ENCODE measurements at regions not wholly inside any gene's neighbourhood (a gene's known extent, or its start where the extent isn't known, plus 50 kb on each side); places are given as distances from the start of the nearest gene placed in this dataset.

- WGBS, 2 experiments (ENCODE audit: low coverage in 1 of 2, low lambda C conversion rate in 2 of 2, missing lambda C conversion rate in 2 of 2) = 24 to 32% methylated on average over 2 of the region's 2 CpGs
Measured at GRCh38 chr6:96276305-96276704, 245.3 kb upstream of the UFL1 start.

GRCh38 chr6:96276856-96277255, 244.8 kb upstream of the UFL1 start:
- Histone ChIP-seq H3K4me1 (ENCODE audit: insufficient read depth) (no peaks in the 10 kb centered on the region), H3K9me3 (ENCODE audit: low read depth) (no peaks in the 10 kb centered on the region), H3F3A (ENCODE audit: insufficient read depth) (no peaks in the 10 kb centered on the region), H3K4me2 (ENCODE audit: unreplicated experiment) (no peak overlapping the region), H3K36me3 (ENCODE audit: low read depth) (no peaks in the 10 kb centered on the region), H3K9ac (no peak overlapping the region), H3K27me3 (replicated peaks; ENCODE audit: insufficient read depth) (no peaks in the 10 kb centered on the region), H2AFZ (no peak overlapping the region), H3K9me2 (ENCODE audit: insufficient read depth) (no peaks in the 10 kb centered on the region), H3K4me3 (no peak overlapping the region), H3K79me2 (ENCODE audit: insufficient read depth) (no peaks in the 10 kb centered on the region), H3K27ac (no peak overlapping the region), H4K20me1 (ENCODE audit: insufficient read depth) (no peaks in the 10 kb centered on the region)
- DNase-seq = no peak
- in situ Hi-C loops (cut with MboI) = no loop called here
- TF ChIP-seq EZH2 (IDR thresholded peaks at IDR 0.05; ENCODE audit: insufficient read depth, poor library complexity, severe bottlenecking) = no peak
- no peak for TF ChIP-seq EZH2phosphoT487 (IDR thresholded peaks at IDR 0.05; ENCODE audit: insufficient read depth, low read depth)

More at GRCh38 chr6:96276305-96276704, 245.3 kb upstream of the UFL1 start:
- Histone ChIP-seq H3K4me3 (no peak overlapping the region), H3K4me2 (ENCODE audit: unreplicated experiment) (no peak overlapping the region), H3K9ac (no peak overlapping the region), H3K79me2 (ENCODE audit: insufficient read depth) (no peaks in the 10 kb centered on the region), H3K27me3 (replicated peaks; ENCODE audit: insufficient read depth) (no peaks in the 10 kb centered on the region), H3K27ac (no peak overlapping the region), H3F3A (ENCODE audit: insufficient read depth) (no peaks in the 10 kb centered on the region), H3K9me2 (ENCODE audit: insufficient read depth) (no peaks in the 10 kb centered on the region), H3K36me3 (ENCODE audit: low read depth) (no peaks in the 10 kb centered on the region), H4K20me1 (ENCODE audit: insufficient read depth) (no peaks in the 10 kb centered on the region), H3K9me3 (ENCODE audit: low read depth) (no peaks in the 10 kb centered on the region), H3K4me1 (ENCODE audit: insufficient read depth) (no peaks in the 10 kb centered on the region), H2AFZ (no peak overlapping the region)
- no peak for TF ChIP-seq EZH2phosphoT487 (IDR thresholded peaks at IDR 0.05; ENCODE audit: insufficient read depth, low read depth)
- TF ChIP-seq EZH2 (IDR thresholded peaks at IDR 0.05; ENCODE audit: insufficient read depth, poor library complexity, severe bottlenecking) = no peak
- DNase-seq = no peak
- in situ Hi-C loops (cut with MboI) = no loop called here

- Histone ChIP-seq H3K79me2 (ENCODE audit: insufficient read depth) (no peaks in the 10 kb centered on the region), H3K4me2 (ENCODE audit: unreplicated experiment) (no peak overlapping the region), H3K9ac (no peak overlapping the region), H3K9me2 (ENCODE audit: insufficient read depth) (no peaks in the 10 kb centered on the region), H3F3A (ENCODE audit: insufficient read depth) (no peaks in the 10 kb centered on the region), H3K27ac (no peak overlapping the region), H3K4me1 (ENCODE audit: insufficient read depth) (no peaks in the 10 kb centered on the region), H3K4me3 (no peak overlapping the region), H2AFZ (no peak overlapping the region), H3K36me3 (ENCODE audit: low read depth) (no peaks in the 10 kb centered on the region), H3K27me3 (replicated peaks; ENCODE audit: insufficient read depth) (no peaks in the 10 kb centered on the region), H3K9me3 (ENCODE audit: low read depth) (no peaks in the 10 kb centered on the region), H4K20me1 (ENCODE audit: insufficient read depth) (no peaks in the 10 kb centered on the region)
- in situ Hi-C loops (cut with MboI) = no loop called here
- WGBS, 2 experiments (ENCODE audit: low coverage in 1 of 2, low lambda C conversion rate in 2 of 2, missing lambda C conversion rate in 2 of 2) = 35 to 52% methylated on average over 1 of the region's 1 CpG
- TF ChIP-seq EZH2 (IDR thresholded peaks at IDR 0.05; ENCODE audit: insufficient read depth, poor library complexity, severe bottlenecking) = no peak
- TF ChIP-seq EZH2phosphoT487 (IDR thresholded peaks at IDR 0.05; ENCODE audit: insufficient read depth, low read depth) = no peak
- no peak for DNase-seq
Measured at GRCh38 chr6:96279084-96279483, 242.5 kb upstream of the UFL1 start.

GRCh38 chr6:96286503-96286902, 235.1 kb upstream of the UFL1 start:
- Histone ChIP-seq H3K4me1 (ENCODE audit: insufficient read depth) (no peaks in the 10 kb centered on the region), H3K27ac (no peak overlapping the region), H2AFZ (no peak overlapping the region), H3K4me3 (no peak overlapping the region), H3F3A (ENCODE audit: insufficient read depth) (no peaks in the 10 kb centered on the region), H3K9ac (no peak overlapping the region), H4K20me1 (ENCODE audit: insufficient read depth) (no peaks in the 10 kb centered on the region), H3K9me2 (ENCODE audit: insufficient read depth) (no peaks in the 10 kb centered on the region), H3K4me2 (ENCODE audit: unreplicated experiment) (no peak overlapping the region), H3K9me3 (ENCODE audit: low read depth) (no peaks in the 10 kb centered on the region), H3K36me3 (ENCODE audit: low read depth) (no peaks in the 10 kb centered on the region), H3K27me3 (replicated peaks; ENCODE audit: insufficient read depth) (no peaks in the 10 kb centered on the region), H3K79me2 (ENCODE audit: insufficient read depth) (no peaks in the 10 kb centered on the region)
- TF ChIP-seq EZH2 (IDR thresholded peaks at IDR 0.05; ENCODE audit: insufficient read depth, poor library complexity, severe bottlenecking) (no peak), EZH2phosphoT487 (IDR thresholded peaks at IDR 0.05; ENCODE audit: insufficient read depth, low read depth) (no peak)
- WGBS, 2 experiments (ENCODE audit: low coverage in 1 of 2, low lambda C conversion rate in 2 of 2, missing lambda C conversion rate in 2 of 2) = 11 to 24% methylated on average over 1 of the region's 1 CpG
- in situ Hi-C loops (cut with MboI) = no loop called here
- DNase-seq = no peak

- no peak for DNase-seq
- in situ Hi-C loops (cut with MboI) = no loop called here
- Histone ChIP-seq H3K27me3 (replicated peaks; ENCODE audit: insufficient read depth) (no peaks in the 10 kb centered on the region), H4K20me1 (ENCODE audit: insufficient read depth) (no peaks in the 10 kb centered on the region), H3K79me2 (ENCODE audit: insufficient read depth) (no peaks in the 10 kb centered on the region), H3K4me2 (ENCODE audit: unreplicated experiment) (no peak overlapping the region), H2AFZ (no peak overlapping the region), H3K36me3 (ENCODE audit: low read depth) (no peaks in the 10 kb centered on the region), H3K9ac (no peak overlapping the region), H3K27ac (no peak overlapping the region), H3F3A (ENCODE audit: insufficient read depth) (no peaks in the 10 kb centered on the region), H3K4me1 (ENCODE audit: insufficient read depth) (no peaks in the 10 kb centered on the region), H3K4me3 (no peak overlapping the region), H3K9me2 (ENCODE audit: insufficient read depth) (no peaks in the 10 kb centered on the region), H3K9me3 (ENCODE audit: low read depth) (no peaks in the 10 kb centered on the region)
- WGBS, 2 experiments (ENCODE audit: low coverage in 1 of 2, low lambda C conversion rate in 2 of 2, missing lambda C conversion rate in 2 of 2) = 36 to 52% methylated on average over 1 of the region's 1 CpG
- no peak for TF ChIP-seq EZH2 (IDR thresholded peaks at IDR 0.05; ENCODE audit: insufficient read depth, poor library complexity, severe bottlenecking)
- TF ChIP-seq EZH2phosphoT487 (IDR thresholded peaks at IDR 0.05; ENCODE audit: insufficient read depth, low read depth) = no peak
Measured at GRCh38 chr6:96299525-96299924, 222.1 kb upstream of the UFL1 start.

Data from GM23248 (cell line).